NB4 (cell line): ENCODE measurements at regions not wholly inside any gene's neighbourhood (a gene's known extent, or its start where the extent isn't known, plus 50 kb on each side); places are given as distances from the start of the nearest gene placed in this dataset.

Source experiments
- CTCF ChIP-seq: IDR thresholded peaks from one replicate; pipeline ENCODE4 v1.5.1; 2012; ENCODE audit warnings: low read depth, low read length
- MAX ChIP-seq: IDR thresholded peaks from 2 replicates; pipeline ENCODE4 v1.6.1; 2011; ENCODE audit warnings: low read depth, low read length
- MYC ChIP-seq: IDR thresholded peaks from 2 replicates; pipeline ENCODE4 v1.6.1; 2011; ENCODE audit warnings: low read depth, low read length
- POLR2A ChIP-seq: IDR thresholded peaks from 2 replicates; pipeline ENCODE4 v1.6.1; 2011; ENCODE audit warnings: mild to moderate bottlenecking; ENCODE audit not compliant: insufficient read length; ENCODE audit errors: extremely low read depth

- TF ChIP-seq CTCF = no peak
- TF ChIP-seq POLR2A = no peak
- no peak for TF ChIP-seq MAX
- TF ChIP-seq MYC = no peak
Measured at GRCh38 chr11:23767576-23767975, 729.3 kb upstream of the LUZP2 start.
